GM18499 (cell line): ENCODE measurements at regions not wholly inside any gene's neighbourhood (a gene's known extent, or its start where the extent isn't known, plus 50 kb on each side); places are given as distances from the start of the nearest gene placed in this dataset.
A peak's percentile ranks its signal among the peaks of the same experiment; 100 is the strongest.
"Not testable (repeated sequence)": the region's sequence is repeated elsewhere in the genome, so short reads cannot be mapped to it uniquely, and the experiment has no call there.

Experiments used
- ATAC-seq: cut with Tn5 transposase; IDR thresholded peaks from one replicate; pipeline ENCODE4 v1.9.1; 2021; ENCODE audit warnings: moderate number of reproducible peaks; ENCODE audit not compliant: insufficient read depth, unreplicated experiment

DNA sequence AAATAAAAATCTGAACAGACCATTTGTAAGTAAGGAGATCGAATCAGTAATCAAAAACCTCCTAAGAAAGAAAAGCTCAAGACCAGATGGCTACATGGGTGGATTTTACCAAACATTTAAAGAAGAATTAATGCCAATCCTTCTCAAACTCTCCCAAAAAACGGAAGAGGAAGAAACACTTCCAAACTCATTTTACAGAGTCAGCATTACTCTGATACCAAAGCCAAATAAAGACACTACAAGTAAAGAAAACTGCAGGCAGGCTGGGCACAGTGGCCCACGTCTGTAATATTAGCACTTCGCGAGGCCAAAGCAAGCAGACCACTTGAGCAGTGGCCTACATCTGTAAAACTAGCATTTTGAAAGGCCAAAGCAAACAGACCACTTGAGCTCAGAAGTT is 159.8 kb downstream of the DPY19L2 start:
- no peak for ATAC-seq

DNA sequence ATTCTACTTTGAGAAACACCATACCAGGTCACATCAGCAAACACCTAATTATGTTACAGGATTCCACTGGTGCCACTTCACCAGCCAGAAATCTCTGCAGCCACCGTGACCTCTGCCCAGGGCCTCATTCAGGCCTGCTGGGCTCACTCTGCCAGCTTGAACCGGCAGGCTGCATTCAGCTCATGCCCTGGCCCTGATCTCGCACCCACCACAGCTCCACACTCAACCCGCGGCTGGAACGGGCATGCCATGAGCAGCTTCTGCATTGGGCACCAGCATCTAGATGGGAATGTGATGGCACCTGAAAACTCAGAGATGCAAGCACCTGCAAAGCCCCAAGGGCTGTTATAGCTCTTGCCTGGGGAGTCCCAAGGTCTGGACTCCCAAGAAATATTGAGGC is 168.7 kb downstream of the DPY19L2 start:
- no peak for ATAC-seq

DNA sequence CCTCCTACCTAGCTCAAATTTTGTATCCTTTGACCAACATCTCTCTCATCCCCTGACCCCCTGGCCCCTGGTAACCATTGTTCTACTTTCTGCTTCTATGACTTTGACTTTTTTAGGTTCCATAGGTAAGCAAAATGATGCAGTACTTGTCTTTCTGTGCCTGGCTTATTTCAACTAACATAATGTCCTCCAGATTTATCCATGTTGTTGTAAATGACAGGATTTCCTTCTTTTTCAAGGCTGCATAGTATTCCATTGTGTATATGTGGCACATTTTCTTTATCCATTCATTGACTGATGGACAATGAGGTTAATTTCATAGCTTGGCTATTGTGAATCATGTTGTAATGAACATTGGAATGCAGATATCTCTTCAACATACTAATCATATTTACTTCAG is 170.1 kb downstream of the DPY19L2 start:
- ATAC-seq, result no peak

DNA sequence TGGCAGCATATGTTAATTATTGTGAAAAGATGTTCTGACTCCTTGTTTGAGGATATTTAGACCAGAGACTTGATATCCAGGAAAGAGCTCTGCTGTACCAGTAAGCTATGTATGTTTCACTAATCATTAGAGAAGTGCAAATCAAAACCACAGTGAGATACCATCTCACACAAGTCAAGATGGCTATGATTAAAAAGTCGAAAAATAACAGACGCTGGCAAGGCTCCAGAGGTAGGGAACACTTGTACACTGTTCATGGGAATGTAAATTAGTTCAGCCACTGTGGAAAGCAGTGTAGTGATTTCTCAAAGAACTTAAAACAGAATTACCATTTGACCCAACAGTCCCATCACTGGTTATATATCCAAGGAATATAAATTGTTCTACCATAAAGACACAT is 171.6 kb downstream of the DPY19L2 start:
- no peak for ATAC-seq

DNA sequence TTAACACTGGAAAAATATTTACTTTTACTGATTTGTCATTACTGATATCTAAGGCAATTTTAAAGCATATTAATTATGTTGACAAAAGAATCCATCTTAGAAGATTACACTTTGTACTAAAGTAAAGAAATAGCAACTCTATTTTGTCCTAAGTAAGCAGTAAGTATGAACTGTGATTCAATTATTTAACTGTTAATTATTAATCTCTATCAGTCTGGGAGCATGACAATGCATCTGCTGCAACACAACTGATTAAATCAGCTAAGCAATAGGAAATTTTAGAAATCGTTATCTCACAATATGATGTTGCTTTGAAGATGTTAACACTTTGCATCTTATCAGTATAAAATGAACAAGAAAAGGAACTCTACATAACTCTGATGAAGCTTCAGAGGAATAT is 172.3 kb downstream of the DPY19L2 start:
- ATAC-seq, result no peak

DNA sequence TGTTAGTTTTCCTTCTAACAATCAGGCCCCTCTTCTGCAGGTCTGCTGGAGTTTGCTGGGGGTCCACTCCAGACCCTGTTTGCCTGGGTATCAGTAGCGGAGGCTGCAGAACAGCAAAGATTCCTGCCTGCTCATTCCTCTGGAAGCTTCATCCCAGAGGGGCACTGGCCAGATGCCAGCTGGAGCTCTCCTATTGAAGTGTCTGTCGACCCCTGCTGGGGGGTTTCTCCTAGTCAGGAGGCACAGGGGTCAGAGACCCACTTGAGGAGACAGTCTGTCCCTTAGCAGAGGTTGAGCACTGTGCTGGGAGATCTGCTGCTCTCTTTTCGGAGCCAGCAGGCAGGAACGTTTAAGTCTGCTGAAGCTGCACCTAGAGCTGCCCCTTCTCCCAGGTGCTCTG is 174.9 kb downstream of the DPY19L2 start:
- not testable (repeated sequence) for ATAC-seq

DNA sequence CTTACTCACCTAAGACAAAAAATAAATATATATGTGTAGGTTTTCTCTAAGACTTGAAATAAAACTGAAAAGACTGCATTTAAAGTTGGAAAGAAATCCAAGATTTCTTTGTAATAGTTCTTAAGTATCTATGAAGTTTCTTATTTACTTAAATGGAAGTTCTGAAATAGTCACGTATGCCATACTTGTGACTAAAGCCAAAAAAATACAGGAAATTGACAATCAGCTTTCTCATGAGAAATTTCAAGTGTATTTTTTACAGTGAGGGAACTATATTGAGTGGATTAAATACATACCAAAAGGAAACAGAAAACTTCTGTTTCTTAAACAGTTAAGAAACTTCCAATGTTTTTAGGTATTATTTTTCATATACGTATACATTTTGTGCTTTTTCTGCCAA is 188.1 kb downstream of the DPY19L2 start:
- no peak for ATAC-seq

DNA sequence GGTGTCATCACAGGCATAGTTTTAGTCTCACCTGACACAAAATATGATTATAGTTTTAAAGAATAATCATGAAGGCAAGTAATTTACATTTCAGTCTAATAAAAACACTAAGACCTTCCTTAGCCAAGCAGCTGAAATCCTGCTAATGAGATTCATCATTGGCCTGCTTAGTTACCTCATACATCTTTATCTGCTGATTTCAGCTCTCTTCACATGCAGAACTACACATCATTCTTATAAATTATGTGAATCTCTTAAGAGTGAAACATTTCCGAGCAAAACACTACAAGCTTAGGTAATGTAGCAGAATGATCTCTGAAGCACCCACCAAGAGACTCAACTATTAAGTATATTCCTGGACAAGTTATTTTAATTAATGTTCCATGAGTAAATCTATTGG is 198.1 kb downstream of the DPY19L2 start:
- ATAC-seq, result no peak

DNA sequence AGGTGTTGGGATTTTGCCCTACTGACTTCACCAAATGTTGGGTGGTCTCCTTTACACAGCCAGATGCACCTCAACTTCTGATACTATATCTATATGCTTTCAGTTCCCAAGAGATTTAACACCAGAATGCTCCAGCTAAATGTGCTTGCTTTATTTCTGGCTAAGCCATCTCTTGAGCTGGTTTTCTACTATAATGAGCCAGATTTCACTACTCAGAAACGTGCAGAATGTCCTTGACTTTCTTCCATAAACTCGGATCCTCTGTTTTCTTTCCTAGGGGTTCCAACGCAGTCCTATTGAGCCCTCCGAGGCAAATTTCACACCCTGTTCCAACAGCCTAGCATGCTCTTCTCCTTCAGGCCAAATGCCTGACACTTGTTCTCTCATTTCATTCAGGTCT is 200.3 kb downstream of the DPY19L2 start:
- ATAC-seq, result no peak

DNA sequence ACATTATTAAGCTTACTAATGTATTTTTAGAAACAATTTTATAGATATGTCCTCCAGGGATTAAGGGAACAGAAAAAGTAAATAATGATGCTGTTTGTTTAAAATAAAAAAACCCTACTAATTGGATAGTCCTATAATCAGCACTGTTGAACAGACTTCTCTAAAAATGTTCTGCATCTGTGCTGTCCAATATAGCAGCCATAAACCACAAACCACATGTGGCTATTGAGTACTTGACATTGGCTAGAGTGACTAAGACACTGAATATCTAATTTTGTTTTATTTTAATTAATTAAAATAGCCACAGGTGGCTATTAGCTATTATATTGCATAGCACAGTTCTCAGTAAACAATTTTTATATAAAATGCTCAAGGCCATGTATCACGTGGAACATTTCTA is 210.4 kb downstream of the DPY19L2 start:
- no peak for ATAC-seq

DNA sequence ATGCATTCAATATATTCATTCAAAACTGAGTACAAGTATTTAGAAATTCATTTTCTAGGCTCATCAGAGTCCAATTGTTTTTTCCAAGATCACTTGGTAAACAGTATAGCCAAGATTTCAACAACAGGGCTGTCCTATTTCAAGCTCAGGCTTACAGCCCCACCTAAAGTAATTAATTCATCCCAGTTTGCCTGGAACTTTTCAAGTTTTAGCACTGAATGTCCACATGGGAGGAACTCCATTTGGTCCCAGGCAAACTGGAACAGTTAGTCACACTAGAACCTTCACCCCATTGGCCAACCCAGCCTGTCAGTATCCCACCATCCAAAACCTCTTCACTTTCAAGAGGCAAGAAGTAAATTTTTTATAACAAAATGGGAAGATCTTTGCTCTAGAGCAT is 210.9 kb downstream of the DPY19L2 start:
- ATAC-seq, result no peak

DNA sequence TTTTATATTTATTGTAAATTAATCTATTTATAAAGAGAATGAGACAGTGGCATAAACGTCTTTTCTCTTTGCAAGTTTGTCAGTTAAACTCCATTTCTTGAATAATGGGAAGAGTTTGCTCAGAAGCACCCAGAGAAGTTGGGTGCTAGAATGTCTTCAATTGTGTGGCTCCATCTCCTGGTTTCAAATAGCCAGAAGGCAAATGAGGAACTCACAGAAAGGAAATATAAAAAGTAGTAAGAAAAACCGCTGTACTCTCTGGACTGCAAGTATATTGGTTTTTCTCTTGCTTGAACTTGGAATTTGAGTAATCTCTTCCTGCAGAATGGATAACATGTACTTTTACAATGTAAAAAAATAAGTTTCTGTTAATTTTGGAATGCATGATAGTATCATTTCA is 217.5 kb downstream of the DPY19L2 start:
- ATAC-seq, result no peak

DNA sequence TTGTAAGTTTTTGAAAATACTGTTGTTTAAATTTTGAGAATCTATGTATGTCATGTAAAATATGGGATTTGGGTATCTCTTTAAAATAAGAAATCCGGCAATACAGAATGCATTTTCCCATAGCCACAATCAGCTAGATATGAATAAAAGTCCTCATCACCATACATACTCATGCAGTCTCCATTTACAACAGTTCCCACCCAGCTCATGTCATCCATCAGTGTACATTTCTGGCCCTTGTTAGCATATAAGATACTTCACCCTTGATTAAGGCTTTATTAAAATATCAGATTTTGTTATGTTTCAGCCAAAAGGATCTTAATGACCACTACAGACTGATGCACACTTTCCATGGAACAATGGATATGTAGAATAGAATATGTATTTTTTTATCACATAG is 218.0 kb downstream of the DPY19L2 start:
- ATAC-seq, result no peak

DNA sequence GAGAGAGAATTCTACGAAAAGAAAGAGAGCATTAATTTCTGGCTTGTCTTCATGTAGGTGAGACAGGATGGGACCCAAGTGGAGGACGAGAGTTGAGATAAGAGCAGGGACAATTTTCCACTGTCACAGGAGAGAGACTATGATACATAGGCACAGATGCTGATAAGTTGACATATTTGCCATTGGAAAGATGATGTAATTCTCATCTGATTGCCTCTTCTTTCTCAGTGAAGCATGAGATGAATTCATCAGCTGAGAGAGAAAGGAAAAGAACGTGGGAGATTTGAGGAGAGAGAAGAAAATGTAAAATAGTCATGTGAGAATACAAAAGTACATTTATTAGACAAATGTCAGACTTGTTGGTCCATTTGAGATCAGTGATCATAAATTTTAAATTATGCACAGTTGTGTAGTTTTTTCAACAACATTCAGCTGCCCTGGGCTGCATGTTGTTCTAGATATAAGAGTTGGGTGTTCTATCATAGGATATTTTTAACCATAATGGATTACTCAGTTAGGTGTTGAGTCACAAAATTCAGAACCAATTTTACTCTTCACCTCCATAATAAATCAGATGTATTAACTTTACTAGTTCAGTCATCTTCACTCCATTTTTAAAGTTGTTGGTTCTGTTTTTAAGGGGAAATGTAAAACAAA is 222.9 kb downstream of the DPY19L2 start:
- ATAC-seq, result no peak

DNA sequence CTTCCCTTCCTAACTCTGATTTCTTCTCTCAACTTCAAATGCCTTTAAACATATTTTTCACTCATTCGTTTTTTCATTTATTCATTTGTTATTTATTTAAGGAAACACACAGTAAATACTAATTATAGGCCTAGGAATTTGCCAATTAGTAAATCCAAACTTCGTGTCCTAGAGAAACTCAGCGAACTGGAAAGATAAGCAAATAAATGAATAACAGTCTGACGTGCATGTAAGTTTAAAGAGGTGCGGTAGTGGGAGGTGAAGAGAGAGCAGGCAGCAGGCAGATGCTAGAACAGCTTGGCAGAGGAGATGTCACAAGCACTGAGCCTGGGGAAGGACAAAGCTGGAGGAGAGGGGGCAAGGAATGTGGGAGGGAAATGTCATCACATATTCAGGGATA is 228.2 kb downstream of the DPY19L2 start:
- ATAC-seq, result no peak

DNA sequence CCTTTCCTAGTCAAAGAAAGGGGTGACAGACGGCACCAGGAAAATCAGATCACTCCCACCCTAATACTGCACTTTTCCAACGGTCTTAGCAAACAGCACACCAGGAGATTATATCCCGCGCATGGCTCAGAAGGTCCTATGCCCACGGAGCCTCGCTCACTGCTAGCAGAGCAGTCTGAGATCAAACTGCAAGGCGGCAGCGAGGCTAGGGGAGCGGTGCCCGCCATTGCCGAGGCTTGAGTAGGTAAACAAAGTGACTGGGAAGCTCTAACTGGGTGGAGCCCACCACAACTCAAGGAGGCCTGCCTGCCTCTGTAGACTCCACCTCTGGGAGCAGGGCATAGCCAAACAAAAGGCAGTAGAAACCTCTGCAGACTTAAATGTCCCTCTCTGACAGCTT is 233.9 kb downstream of the DPY19L2 start:
- not testable (repeated sequence) for ATAC-seq

DNA sequence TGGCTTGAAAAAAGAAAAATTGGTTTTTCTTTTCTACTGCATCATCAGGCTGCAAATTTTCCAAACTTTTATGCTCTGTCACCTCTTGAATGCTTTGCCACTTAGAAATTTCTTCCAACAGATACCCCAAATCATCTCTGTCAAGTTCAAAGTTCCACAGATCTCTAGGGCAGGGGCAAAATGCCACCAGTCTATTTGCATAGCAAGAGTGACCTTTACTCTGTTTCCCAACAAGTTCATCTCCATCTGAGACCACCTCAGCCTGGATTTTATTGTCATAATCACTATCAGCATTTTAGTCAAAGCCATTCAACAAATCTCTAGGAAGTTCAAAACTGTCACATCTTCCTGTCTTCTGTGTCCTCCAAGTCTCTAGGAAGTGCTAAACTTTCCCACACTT is 240.3 kb downstream of the DPY19L2 start:
- not testable (repeated sequence) for ATAC-seq

DNA sequence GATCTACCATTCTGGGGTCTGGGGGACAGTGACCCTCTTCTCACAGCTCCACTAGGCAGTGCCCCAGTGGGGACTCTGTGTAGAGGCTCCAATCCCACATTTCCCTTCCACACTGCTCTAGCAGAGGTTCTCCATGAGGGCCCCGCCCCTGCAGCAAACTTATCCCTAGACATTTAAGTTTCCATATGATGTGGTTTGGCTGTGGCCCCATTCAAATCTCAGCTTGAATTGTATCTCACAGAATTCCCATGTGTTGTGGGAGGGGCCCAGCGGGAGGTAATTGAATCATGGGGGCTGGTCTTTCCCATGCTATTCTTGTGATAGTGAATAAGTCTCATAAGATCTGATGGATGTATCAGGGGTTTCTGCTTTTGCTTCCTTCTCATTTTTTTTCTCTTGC is 241.3 kb downstream of the DPY19L2 start:
- not testable (repeated sequence) for ATAC-seq

DNA sequence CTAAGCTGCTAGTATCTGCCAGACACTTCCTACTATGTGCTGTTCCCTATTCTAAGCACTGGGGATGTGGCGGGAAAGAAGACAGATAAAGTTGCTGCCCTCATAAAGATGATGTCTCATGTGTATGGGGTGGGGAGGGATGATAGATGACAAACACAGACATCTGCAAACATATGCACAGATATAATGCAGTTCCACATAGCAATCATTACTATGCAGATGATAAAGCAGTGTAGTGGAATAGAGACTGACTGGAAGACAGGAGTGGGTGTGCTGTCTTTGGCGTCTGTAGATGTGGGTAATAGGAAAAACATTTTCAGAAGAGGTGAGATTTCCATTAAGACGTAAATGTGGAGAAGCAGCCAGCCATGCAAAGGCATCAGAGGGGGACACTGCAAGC is 243.6 kb downstream of the DPY19L2 start:
- ATAC-seq, result no peak

DNA sequence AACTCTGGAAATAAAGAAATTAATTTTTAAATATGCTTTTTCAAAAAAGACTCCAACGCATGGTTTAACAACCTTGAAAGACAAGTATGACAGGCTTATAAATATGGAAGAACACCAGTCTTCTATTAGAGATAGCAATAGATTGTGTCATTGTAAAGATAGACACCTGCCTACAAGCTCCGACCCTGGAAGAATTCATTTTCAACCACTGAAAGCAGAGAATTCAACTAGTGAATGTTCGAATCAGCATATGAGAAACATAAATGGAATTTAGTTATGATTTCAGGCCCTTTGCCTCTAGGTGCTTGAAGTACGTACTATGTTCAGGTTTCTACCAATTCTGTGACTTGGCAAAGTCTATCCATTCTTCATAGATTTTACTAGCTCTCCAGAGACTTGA is 244.5 kb downstream of the DPY19L2 start:
- ATAC-seq, result no peak

DNA sequence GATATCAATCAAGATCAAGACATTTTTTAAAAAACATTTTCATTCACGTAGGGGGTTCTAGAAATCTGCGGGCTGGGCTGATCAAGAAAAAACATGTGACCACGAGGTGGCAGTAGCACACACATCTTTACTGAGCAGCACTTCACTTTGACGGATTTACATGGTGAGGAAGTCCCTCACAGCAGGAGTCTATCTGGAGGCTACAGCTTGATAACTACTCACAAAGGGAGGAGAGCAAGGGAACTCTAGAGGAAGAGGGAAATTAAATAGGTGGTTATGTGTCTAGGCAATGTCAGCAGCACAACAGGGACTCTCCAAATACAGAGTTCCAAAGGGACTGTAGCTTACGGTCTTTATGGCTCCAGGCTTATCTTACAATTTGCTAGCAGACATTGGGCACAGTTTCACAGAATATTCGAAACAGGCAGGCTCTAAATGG is 248.1 kb downstream of the DPY19L2 start:
- peak; percentile 83 for ATAC-seq

DNA sequence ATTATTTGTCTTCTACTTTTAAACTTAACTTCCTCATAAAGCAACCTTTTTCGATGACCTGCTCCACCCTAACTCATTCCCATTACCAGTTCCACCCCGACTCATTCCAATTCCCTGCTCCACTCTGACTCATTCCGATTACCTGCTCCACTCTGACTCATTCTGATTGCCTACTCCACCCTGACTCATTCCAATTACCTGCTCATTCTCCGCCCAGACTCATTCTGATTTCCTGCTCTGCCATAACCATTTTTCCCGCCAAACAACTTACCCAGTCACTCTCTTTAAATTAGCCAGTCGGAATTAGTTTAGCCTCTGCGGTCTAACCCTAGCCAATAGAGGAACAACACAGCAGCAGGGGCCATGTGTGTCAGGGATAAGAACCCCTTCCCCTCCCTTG is 249.1 kb downstream of the DPY19L2 start:
- ATAC-seq, result no peak

DNA sequence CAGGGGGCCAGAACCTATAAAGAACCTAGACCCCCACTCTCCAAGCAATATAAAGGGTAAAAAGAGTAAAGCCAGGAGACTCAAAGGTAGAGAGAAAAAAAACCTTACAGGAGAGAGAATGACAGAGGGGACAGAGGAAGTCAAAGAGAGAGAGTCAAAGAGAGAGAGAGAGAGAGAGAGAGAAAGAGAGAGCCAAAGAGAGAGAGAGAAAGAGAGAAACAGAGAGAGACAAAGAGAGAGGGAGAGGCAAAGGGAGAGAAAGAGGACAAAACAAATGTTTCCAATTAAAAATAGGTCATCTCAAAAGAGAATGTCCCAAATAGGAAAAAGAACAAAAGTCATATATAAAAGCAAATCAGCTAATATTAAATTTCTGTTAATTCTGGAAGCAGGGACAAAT is 251.5 kb downstream of the DPY19L2 start:
- ATAC-seq, result no peak
